HK-2 (cell line): ENCODE measurements at regions not wholly inside any gene's neighbourhood (a gene's known extent, or its start where the extent isn't known, plus 50 kb on each side); places are given as distances from the start of the nearest gene placed in this dataset.
"Not testable (repeated sequence)": the region's sequence is repeated elsewhere in the genome, so short reads cannot be mapped to it uniquely, and the experiment has no call there.

ENCODE experiments used
- DNase-seq: peaks from one replicate; pipeline ENCODE4 v3.0.0-alpha.2; 2018; ENCODE audit not compliant: unreplicated experiment

GRCh38 chr2:196489371-196489770 lies 150.1 kb upstream of the CCDC150 start:
- no peak for DNase-seq

- DNase-seq = no peak
Measured at GRCh38 chr2:196492946-196493345, 146.6 kb upstream of the CCDC150 start.

GRCh38 chr2:196498962-196499361 lies 140.6 kb upstream of the CCDC150 start:
- DNase-seq = no peak

GRCh38 chr2:196499686-196500085 lies 139.8 kb upstream of the CCDC150 start:
- DNase-seq = no peak

- no peak for DNase-seq
Measured at GRCh38 chr2:196500686-196501431, 138.7 kb upstream of the CCDC150 start.

- DNase-seq = no peak
Measured at GRCh38 chr2:196501836-196502235, 137.7 kb upstream of the CCDC150 start.

GRCh38 chr2:196502386-196502785 lies 137.1 kb upstream of the CCDC150 start:
- no peak for DNase-seq

- DNase-seq = no peak
Measured at GRCh38 chr2:196503398-196503797, 136.1 kb upstream of the CCDC150 start.

- DNase-seq = no peak
Measured at GRCh38 chr2:196504788-196505187, 134.7 kb upstream of the CCDC150 start.

GRCh38 chr2:196510246-196510645 lies 129.3 kb upstream of the CCDC150 start:
- no peak for DNase-seq

- no peak for DNase-seq
Measured at GRCh38 chr2:196511258-196512168, 128.0 kb upstream of the CCDC150 start.

- no peak for DNase-seq
Measured at GRCh38 chr2:196513796-196514526, 125.6 kb upstream of the CCDC150 start.

- DNase-seq = no peak
Measured at GRCh38 chr2:196514641-196515040, 124.9 kb upstream of the CCDC150 start.

GRCh38 chr2:196515051-196515450 lies 124.5 kb upstream of the CCDC150 start:
- DNase-seq = no peak

GRCh38 chr2:196515608-196516007 lies 123.9 kb upstream of the CCDC150 start:
- no peak for DNase-seq

GRCh38 chr2:196516564-196516963 lies 123.0 kb upstream of the CCDC150 start:
- no peak for DNase-seq

GRCh38 chr2:196520605-196521004 lies 118.9 kb upstream of the CCDC150 start:
- no peak for DNase-seq

GRCh38 chr2:196526981-196527725 lies 112.4 kb upstream of the CCDC150 start:
- not testable (repeated sequence) for DNase-seq

- no peak for DNase-seq
Measured at GRCh38 chr2:196528486-196529223, 110.9 kb upstream of the CCDC150 start.

- no peak for DNase-seq
Measured at GRCh38 chr2:196530910-196531309, 108.6 kb upstream of the CCDC150 start.
